Adrenal gland (tissue), 9 donors: ENCODE measurements at regions not wholly inside any gene's neighbourhood (a gene's known extent, or its start where the extent isn't known, plus 50 kb on each side); places are given as distances from the start of the nearest gene placed in this dataset.

Source experiments
- DNase-seq, 7 donors: peaks; one replicate each; pipeline ENCODE4 v3.0.0-alpha.2; 2019 to 2020
- H3K27ac ChIP-seq, 5 donors: fragments of 200-600 bp; sonication (generic) in 4 of 5; 1 replicate in 3 of 5; 2 replicates in 2 of 5; pipeline versions ENCODE4 v1.5.1 to v1.8.0; 2016 to 2020; ENCODE audit warnings: mild to moderate bottlenecking in 1 of 5
- H3K27me3 ChIP-seq: fragments of 200-600 bp; 2 replicates; pipeline ENCODE4 v1.8.0; 2021
- H3K36me3 ChIP-seq, 2 donors: fragments of 200-600 bp; replicated peaks in 1 of 2; 1 replicate in 1 of 2; 2 replicates in 1 of 2; pipeline versions ENCODE4 v1.5.1 to v1.8.0; 2018 to 2022
- H3K4me1 ChIP-seq, 2 donors: fragments of 200-600 bp; replicated peaks in 1 of 2; 1 replicate in 1 of 2; 2 replicates in 1 of 2; pipeline versions ENCODE4 v1.5.1 to v1.8.0; 2018 to 2021
- H3K4me3 ChIP-seq, 4 donors: fragments of 200-600 bp; sonication (generic) in 3 of 4; one replicate each; pipeline ENCODE4 v1.5.1; 2016 to 2018
- H3K9me3 ChIP-seq, 3 donors: fragments of 200-600 bp; sonication (generic) in 1 of 3; replicated peaks in 1 of 3; 1 replicate in 2 of 3; 2 replicates in 1 of 3; pipeline versions ENCODE4 v1.5.1 to v1.8.0; 2016 to 2021
- POLR2A ChIP-seq, 2 donors: fragments of 450-650 bp; IDR thresholded peaks; one replicate each; pipeline ENCODE4 v1.6.1; 2017; ENCODE audit warnings: antibody characterized with exemption in 2 of 2, mild to moderate bottlenecking in 2 of 2, moderate library complexity in 1 of 2
- WGBS, 4 donors: extraction: QIAGEN DNeasy Blood & Tissue Kit in 2 of 4; methylation state at CpG; one replicate each; pipeline versions ENCODE4 v1.1.5 to v1.1.7; 2013 to 2017; 5-methylcytosine and 5-hydroxymethylcytosine counted together
- intact Hi-C, 2 donors: fragments of 100-400 bp; cut with DNase I; formaldehyde crosslinking; loops; one replicate each; pipeline versions ENCODE4 v1.14.1 to v1.15.0; 2022 to 2023
- TF ChIP-seq, protein P1 (sequence below), 6 experiments: fragments of 450-650 bp in 4 of 6; fragments of 200-600 bp in 2 of 6; sonication (generic) in 1 of 6; IDR thresholded peaks; 1 replicate in 5 of 6; 2 replicates in 1 of 6; pipeline versions ENCODE4 v1.5.1 to v1.8.0; 2016 to 2021; ENCODE audit warnings: antibody characterized with exemption in 6 of 6, mild to moderate bottlenecking in 2 of 6, moderate library complexity in 1 of 6
- donor health status: healthy with polysubstance abuse.
- donor health status: Bipolar disorder and iron deficiency.
- donor health status: DM: yes; HTN: yes; CAD: no.
- donor health status: DM: no; HTN: no; CAD: no.
- donor health status: DM: no; HTN: no; CAD: no.

GRCh38 chr2:105674859-105675541 is 69.7 kb upstream of the NCK2 start:
- WGBS, 4 donors: 67 to 78% (median 72%) methylated on average over 10 of the region's 10 CpGs
- Histone ChIP-seq H3K36me3 (no peaks in the 10 kb centered on the region), H3K27ac (no peak overlapping the region), H3K4me1 (no peaks in the 10 kb centered on the region), H3K9me3 (no peaks in the 10 kb centered on the region), H3K4me3 (no peak overlapping the region), H3K27me3 (no peaks in the 10 kb centered on the region)
- TF ChIP-seq, protein P1, sequence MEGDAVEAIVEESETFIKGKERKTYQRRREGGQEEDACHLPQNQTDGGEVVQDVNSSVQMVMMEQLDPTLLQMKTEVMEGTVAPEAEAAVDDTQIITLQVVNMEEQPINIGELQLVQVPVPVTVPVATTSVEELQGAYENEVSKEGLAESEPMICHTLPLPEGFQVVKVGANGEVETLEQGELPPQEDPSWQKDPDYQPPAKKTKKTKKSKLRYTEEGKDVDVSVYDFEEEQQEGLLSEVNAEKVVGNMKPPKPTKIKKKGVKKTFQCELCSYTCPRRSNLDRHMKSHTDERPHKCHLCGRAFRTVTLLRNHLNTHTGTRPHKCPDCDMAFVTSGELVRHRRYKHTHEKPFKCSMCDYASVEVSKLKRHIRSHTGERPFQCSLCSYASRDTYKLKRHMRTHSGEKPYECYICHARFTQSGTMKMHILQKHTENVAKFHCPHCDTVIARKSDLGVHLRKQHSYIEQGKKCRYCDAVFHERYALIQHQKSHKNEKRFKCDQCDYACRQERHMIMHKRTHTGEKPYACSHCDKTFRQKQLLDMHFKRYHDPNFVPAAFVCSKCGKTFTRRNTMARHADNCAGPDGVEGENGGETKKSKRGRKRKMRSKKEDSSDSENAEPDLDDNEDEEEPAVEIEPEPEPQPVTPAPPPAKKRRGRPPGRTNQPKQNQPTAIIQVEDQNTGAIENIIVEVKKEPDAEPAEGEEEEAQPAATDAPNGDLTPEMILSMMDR (IDR thresholded peaks at IDR 0.05): no peak
- TF ChIP-seq POLR2A (IDR thresholded peaks at IDR 0.05): no peak
- intact Hi-C loops: no loop called here
- no peak for DNase-seq

DNA sequence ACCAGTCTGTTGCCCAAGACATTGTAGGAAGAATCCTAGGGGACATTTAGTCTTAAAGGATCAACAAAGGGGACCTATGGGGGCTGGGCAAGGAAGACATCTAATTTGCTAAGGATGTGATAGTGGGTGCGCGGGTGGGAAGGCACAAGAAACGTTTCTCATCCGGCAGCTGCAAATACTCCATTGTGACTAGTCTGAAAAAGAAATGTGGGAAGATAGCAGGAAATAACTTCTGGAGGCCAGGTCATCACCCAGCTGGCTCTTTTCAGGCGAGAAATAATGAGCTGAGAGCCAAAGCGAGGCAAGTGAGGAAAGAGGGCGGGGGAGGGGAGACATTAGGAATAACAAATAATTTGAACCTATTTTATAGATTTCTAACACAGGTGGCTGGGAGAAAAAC is 70.3 kb upstream of the NCK2 start:
- DNase-seq: peak in 6 of 7 donors; percentile 10 to 65 (median 33)
- Histone ChIP-seq H3K27me3 (no peaks in the 10 kb centered on the region), H3K36me3 (no peaks in the 10 kb centered on the region), H3K27ac (peak overlapping the region in 1 of 5 donors; percentile 22), H3K9me3 (no peaks in the 10 kb centered on the region), H3K4me3 (no peak overlapping the region), H3K4me1 (no peaks in the 10 kb centered on the region)
- 53 to 65% (median 56%) methylated on average over 7 of the region's 7 CpGs for WGBS, 4 donors
- intact Hi-C loops: no loop called here
- TF ChIP-seq, protein P1 (IDR thresholded peaks at IDR 0.05): no peak
- no peak for TF ChIP-seq POLR2A (IDR thresholded peaks at IDR 0.05)

GRCh38 chr2:105671156-105671555 is 73.6 kb upstream of the NCK2 start:
- H3K4me1 ChIP-seq: no peaks in the 10 kb centered on the region

GRCh38 chr2:105669384-105669891 is 75.3 kb upstream of the NCK2 start:
- H3K27me3 ChIP-seq: no peaks in the 10 kb centered on the region
- no peaks in the 10 kb centered on the region for H3K36me3 ChIP-seq
- intact Hi-C loops: no loop called here
- no peak overlapping the region for H3K27ac ChIP-seq
- no peak overlapping the region for H3K4me3 ChIP-seq
- peaks cover 0 to 7% (median 0%) of the 10 kb centered on the region in 3 donors for H3K9me3 ChIP-seq
- H3K4me1 ChIP-seq: no peaks in the 10 kb centered on the region
- no peak for DNase-seq
- TF ChIP-seq, protein P1 (IDR thresholded peaks at IDR 0.05): no peak
- TF ChIP-seq POLR2A (IDR thresholded peaks at IDR 0.05): no peak
- 84 to 93% (median 89%) methylated on average over 4 of the region's 4 CpGs for WGBS, 4 donors

More at GRCh38 chr2:105671156-105671555, 73.6 kb upstream of the NCK2 start:
- WGBS, 4 donors: 84 to 85% (median 84%) methylated on average over 8 of the region's 8 CpGs
- intact Hi-C loops: no loop called here
- no peak for DNase-seq
- Histone ChIP-seq H3K9me3 (no peaks in the 10 kb centered on the region), H3K4me3 (no peak overlapping the region), H3K36me3 (no peaks in the 10 kb centered on the region), H3K27ac (no peak overlapping the region), H3K27me3 (no peaks in the 10 kb centered on the region)
- no peak for TF ChIP-seq POLR2A (IDR thresholded peaks at IDR 0.05)
- TF ChIP-seq, protein P1 (IDR thresholded peaks at IDR 0.05): no peak
